ENCODE measurements at regions not wholly inside any gene's neighbourhood (a gene's known extent, or its start where the extent isn't known, plus 50 kb on each side); places are given as distances from the start of the nearest gene placed in this dataset.

DNA sequence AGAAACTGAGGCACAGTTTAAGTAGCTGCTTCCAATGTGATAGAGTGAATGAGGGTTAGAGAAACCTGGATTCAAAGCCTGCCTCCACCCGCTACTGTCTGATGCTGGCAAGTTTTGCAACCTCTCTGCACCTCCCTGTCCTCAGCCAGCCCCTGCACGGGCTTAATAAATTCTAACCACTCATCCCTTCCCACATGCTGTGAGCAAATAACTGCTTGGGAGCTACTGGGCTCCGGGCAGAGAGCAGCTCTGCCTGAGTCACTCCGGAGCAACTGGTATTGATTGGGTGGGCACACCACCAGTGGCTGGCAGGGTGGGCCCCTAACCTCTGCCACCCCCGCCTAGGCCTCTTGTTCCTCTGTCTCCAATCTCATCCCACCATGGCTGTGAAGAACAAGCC is 104.3 kb upstream of the SYT13 start:
- TF ChIP-seq, protein P1, sequence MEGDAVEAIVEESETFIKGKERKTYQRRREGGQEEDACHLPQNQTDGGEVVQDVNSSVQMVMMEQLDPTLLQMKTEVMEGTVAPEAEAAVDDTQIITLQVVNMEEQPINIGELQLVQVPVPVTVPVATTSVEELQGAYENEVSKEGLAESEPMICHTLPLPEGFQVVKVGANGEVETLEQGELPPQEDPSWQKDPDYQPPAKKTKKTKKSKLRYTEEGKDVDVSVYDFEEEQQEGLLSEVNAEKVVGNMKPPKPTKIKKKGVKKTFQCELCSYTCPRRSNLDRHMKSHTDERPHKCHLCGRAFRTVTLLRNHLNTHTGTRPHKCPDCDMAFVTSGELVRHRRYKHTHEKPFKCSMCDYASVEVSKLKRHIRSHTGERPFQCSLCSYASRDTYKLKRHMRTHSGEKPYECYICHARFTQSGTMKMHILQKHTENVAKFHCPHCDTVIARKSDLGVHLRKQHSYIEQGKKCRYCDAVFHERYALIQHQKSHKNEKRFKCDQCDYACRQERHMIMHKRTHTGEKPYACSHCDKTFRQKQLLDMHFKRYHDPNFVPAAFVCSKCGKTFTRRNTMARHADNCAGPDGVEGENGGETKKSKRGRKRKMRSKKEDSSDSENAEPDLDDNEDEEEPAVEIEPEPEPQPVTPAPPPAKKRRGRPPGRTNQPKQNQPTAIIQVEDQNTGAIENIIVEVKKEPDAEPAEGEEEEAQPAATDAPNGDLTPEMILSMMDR (IDR thresholded peaks at IDR 0.05; ENCODE audit: low read length): no peak
- no peak for TF ChIP-seq EZH2phosphoT487 (IDR thresholded peaks at IDR 0.05; ENCODE audit: low read length)
- TF ChIP-seq EZH2 (optimal IDR thresholded peaks at IDR 0.05; ENCODE audit: low read depth, low read length): no peak

Measured in MM.1S (cell line).